GM12878 (cell line): ENCODE measurements at regions not wholly inside any gene's neighbourhood (a gene's known extent, or its start where the extent isn't known, plus 50 kb on each side); places are given as distances from the start of the nearest gene placed in this dataset.

Source experiments
- ATAC-seq: fragments of 200-7000 bp; cut with Tn5 transposase; 3 replicates; pipeline ENCODE4 v1.9.1; 2020; ENCODE audit warnings: mild to moderate bottlenecking, moderate library complexity
- BruUV-seq: library from RNA; stranded (reverse); fragments of 400-500 nt; replicated peaks from 2 replicates; lab custom pipeline; 2021; lab: Mats Ljungman, UMichigan
- CTCF ChIA-PET: fragments of 300-600 bp; sonication (Branson Sonifier 250); formaldehyde crosslinking; extraction: SDS; loops from one replicate; lab custom pipeline; 2021; ENCODE audit warnings: inconsistent platforms; lab: Yijun Ruan, JAX
- POLR2A ChIA-PET: fragments of 350-600 bp; formaldehyde crosslinking; extraction: SDS; loops from one replicate; lab custom pipeline; 2021; ENCODE audit warnings: inconsistent platforms; lab: Charles Lee
- RAD21 ChIA-PET: fragments of 300-600 bp; sonication (Branson Sonifier 250); formaldehyde crosslinking; loops from one replicate; lab custom pipeline; 2023; ENCODE audit warnings: antibody characterized with exemption; ENCODE audit not compliant: unreplicated experiment; lab: Charles Lee
- SMC1A ChIA-PET: fragments of 300-600 bp; sonication (Branson Sonifier 250); formaldehyde crosslinking; loops from one replicate; lab custom pipeline; 2023; ENCODE audit not compliant: unreplicated experiment, uncharacterized antibody; lab: Charles Lee
- DNase-seq: peaks from one replicate; pipeline ENCODE4 v3.0.0-alpha.2; 2011; ENCODE audit warnings: low read depth, low spot score
- FAIRE-seq: peaks from 3 replicates; lab custom pipeline; 2011; peaks lifted over from hg19 to GRCh38; lab: Jason Lieb, UNC
- H2AFZ ChIP-seq: 2 replicates; pipeline ENCODE4 v1.6.0; 2011; ENCODE audit warnings: low read depth, low read length, control low read depth; ENCODE audit not compliant: control insufficient read depth
- H3K27ac ChIP-seq: 2 replicates; pipeline ENCODE4 v1.5.1; 2011; ENCODE audit warnings: control low read depth; ENCODE audit not compliant: control insufficient read depth, insufficient read depth
- H3K27me3 ChIP-seq, 2 experiments: replicated peaks in 1 of 2; 2 replicates each; pipeline versions ENCODE4 v1.6.0 to v1.6.1; 2011; ENCODE audit warnings: low read length in 1 of 2; ENCODE audit not compliant: control insufficient read depth in 2 of 2, insufficient read depth in 2 of 2
- H3K36me3 ChIP-seq, 2 experiments: 2 replicates each; pipeline ENCODE4 v1.5.1; 2011; ENCODE audit warnings: low read length in 1 of 2; ENCODE audit not compliant: control insufficient read depth in 2 of 2, insufficient read depth in 2 of 2
- H3K4me1 ChIP-seq: 2 replicates; pipeline ENCODE4 v1.6.1; 2011; ENCODE audit warnings: mild to moderate bottlenecking, low read length, moderate library complexity, mixed read lengths; ENCODE audit not compliant: control insufficient read depth, insufficient read depth
- H3K4me2 ChIP-seq: 2 replicates; pipeline ENCODE4 v1.6.0; 2011; ENCODE audit warnings: control low read depth; ENCODE audit not compliant: control insufficient read depth, insufficient read depth
- H3K4me3 ChIP-seq: fragments of 200-600 bp; sonication (generic); 2 replicates; pipeline ENCODE4 v1.5.1; 2016
- H3K79me2 ChIP-seq: 2 replicates; pipeline ENCODE4 v1.6.0; 2011; ENCODE audit warnings: low read length; ENCODE audit not compliant: control insufficient read depth, insufficient read depth
- H3K9ac ChIP-seq: 2 replicates; pipeline ENCODE4 v1.8.0; 2011; ENCODE audit warnings: low read length, control low read depth, mixed read lengths; ENCODE audit not compliant: control insufficient read depth, insufficient read depth
- H3K9me3 ChIP-seq: replicated peaks from 3 replicates; pipeline ENCODE4 v1.5.1; 2011; ENCODE audit warnings: mild to moderate bottlenecking, low read length; ENCODE audit not compliant: control insufficient read depth, insufficient read depth
- H4K20me1 ChIP-seq: 2 replicates; pipeline ENCODE4 v1.6.0; 2011; ENCODE audit not compliant: control insufficient read depth, insufficient read depth
- CREM ChIP-seq: IDR thresholded peaks from 2 replicates; pipeline ENCODE4 v1.6.1; 2014; ENCODE audit warnings: antibody characterized with exemption, low read depth
- DPF2 ChIP-seq: fragments of 450-650 bp; IDR thresholded peaks from 2 replicates; pipeline ENCODE4 v1.6.1; 2017; ENCODE audit warnings: mild to moderate bottlenecking
- EGR1 ChIP-seq, 2 experiments: IDR thresholded peaks; 1 replicate in 1 of 2; 2 replicates in 1 of 2; pipeline ENCODE4 v1.6.1; 2011 to 2012; ENCODE audit warnings: low read depth in 2 of 2, low read length in 2 of 2, borderline replicate concordance in 1 of 2, mild to moderate bottlenecking in 1 of 2, moderate library complexity in 1 of 2
- FOXK2 ChIP-seq: fragments of 450-650 bp; IDR thresholded peaks from 2 replicates; pipeline ENCODE4 v1.6.1; 2017; ENCODE audit warnings: mild to moderate bottlenecking, moderate library complexity
- IKZF1 ChIP-seq: fragments of 450-650 bp; conservative IDR thresholded peaks from 2 replicates; pipeline ENCODE4 v1.6.1; 2017; ENCODE audit warnings: antibody characterized with exemption, mild to moderate bottlenecking
- IKZF2 ChIP-seq, 2 experiments: fragments of 450-650 bp; IDR thresholded peaks; 2 replicates each; pipeline ENCODE4 v1.6.1; 2017; ENCODE audit warnings: mild to moderate bottlenecking in 2 of 2, moderate library complexity in 2 of 2
- NFXL1 ChIP-seq: fragments of 450-650 bp; IDR thresholded peaks from 2 replicates; pipeline ENCODE4 v1.6.1; 2017; ENCODE audit warnings: antibody characterized with exemption, mild to moderate bottlenecking, borderline replicate concordance
- NR2F1 ChIP-seq: fragments of 450-650 bp; conservative IDR thresholded peaks from 2 replicates; pipeline ENCODE4 v1.6.1; 2017; ENCODE audit warnings: mild to moderate bottlenecking
- SMARCA5 ChIP-seq: fragments of 450-650 bp; IDR thresholded peaks from 2 replicates; pipeline ENCODE4 v1.6.1; 2017; ENCODE audit warnings: mild to moderate bottlenecking
- SPI1 ChIP-seq: IDR thresholded peaks from 2 replicates; pipeline ENCODE4 v1.6.1; 2011; ENCODE audit warnings: low read depth, mild to moderate bottlenecking, low read length, moderate library complexity, borderline replicate concordance; ENCODE audit not compliant: insufficient read depth
- TCF12 ChIP-seq: IDR thresholded peaks from 2 replicates; pipeline ENCODE4 v1.6.1; 2011; ENCODE audit warnings: low read depth, mild to moderate bottlenecking, low read length
- WGBS: methylation state at CpG from one replicate; pipeline ENCODE4 v1.1.6; 2016; ENCODE audit warnings: low lambda C conversion rate; ENCODE audit not compliant: insufficient replicate concordance, insufficient coverage; ENCODE audit errors: missing lambda C conversion rate; 5-methylcytosine and 5-hydroxymethylcytosine counted together
- in situ Hi-C: fragments of 300-500 bp; cut with MboI; formaldehyde crosslinking; loops from 9 replicates; pipeline ENCODE4 v1.14.3; 2018; ENCODE audit warnings: mixed read lengths
- intact Hi-C: fragments of 100-400 bp; cut with micrococcal nuclease; formaldehyde crosslinking; loops from one replicate; pipeline ENCODE4 v1.14.2; 2022; ENCODE audit not compliant: unreplicated experiment
- TF ChIP-seq, protein P1 (sequence below): fragments of 450-650 bp; IDR thresholded peaks from 2 replicates; pipeline ENCODE4 v1.6.1; 2017; ENCODE audit warnings: low read depth, mild to moderate bottlenecking, moderate library complexity
- TF ChIP-seq, protein P2 (sequence below): IDR thresholded peaks from 2 replicates; pipeline ENCODE4 v1.6.1; 2011; ENCODE audit warnings: borderline replicate concordance, low read depth, mild to moderate bottlenecking, moderate library complexity, mixed read lengths, low read length; ENCODE audit not compliant: insufficient read depth; ENCODE audit errors: extremely low read length
- TF ChIP-seq, protein P3 (sequence below): IDR thresholded peaks from 2 replicates; pipeline ENCODE4 v1.6.1; 2011; ENCODE audit warnings: mild to moderate bottlenecking, low read depth, low read length, moderate library complexity; ENCODE audit not compliant: insufficient replicate concordance
- TF ChIP-seq, protein P4 (sequence below): fragments of 450-650 bp; IDR thresholded peaks from 2 replicates; pipeline ENCODE4 v1.6.1; 2017; ENCODE audit warnings: mild to moderate bottlenecking, low read depth, inconsistent platforms; ENCODE audit not compliant: poor library complexity, severe bottlenecking

DNA sequence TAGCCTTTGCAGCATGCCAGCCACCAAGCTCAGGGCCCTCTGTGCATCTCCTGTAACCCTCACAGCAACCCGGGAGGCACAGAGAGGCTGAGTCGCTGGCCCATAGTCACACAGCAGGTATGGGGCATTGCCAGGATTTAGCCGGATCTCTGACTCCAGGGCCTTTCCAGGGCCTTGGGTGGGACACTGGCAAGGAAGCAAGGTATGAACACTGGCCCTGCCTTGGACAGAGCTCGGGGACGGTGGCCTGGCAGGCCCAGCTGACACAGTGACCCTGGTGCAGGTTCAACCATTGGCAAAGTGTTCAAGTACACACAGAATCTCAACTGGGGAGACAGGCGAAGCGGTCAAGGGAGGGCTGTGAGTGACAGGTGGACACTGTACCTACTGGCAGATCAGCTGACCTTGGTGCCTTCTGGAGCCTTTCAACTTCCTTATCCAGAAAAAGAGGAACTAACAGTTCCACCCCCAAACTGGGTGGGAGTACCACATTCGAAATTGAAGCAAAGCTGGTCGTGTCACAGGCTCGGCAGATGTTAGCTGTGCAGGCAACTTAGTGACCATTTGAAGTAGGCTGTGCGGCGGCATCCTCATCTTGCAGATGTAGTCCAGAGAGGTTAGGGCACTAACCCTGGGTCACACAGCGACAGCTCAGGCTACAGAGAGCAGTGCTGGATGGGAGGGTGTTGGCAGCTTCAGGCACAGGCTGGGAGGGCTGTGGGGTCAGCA, 287.4 kb downstream of the SEC14L1 start:
- H3K79me2 ChIP-seq = peaks cover 21% of the 10 kb centered on the region
- ChIA-PET CTCF (interaction anchor here (0.6 to 5.7 kb wide), 16 partner anchors 12 to 585 kb away, joined by 3 to 99 read pairs (median 26); no protein-coding TSS in a partner anchor), SMC1A (interaction anchor here (0.7 to 6.7 kb wide), 16 partner anchors 12 to 586 kb away, joined by 3 to 66 read pairs (median 20); no protein-coding TSS in a partner anchor), RAD21 (interaction anchor here (0.6 to 5.9 kb wide), 16 partner anchors 12 to 704 kb away, joined by 3 to 59 read pairs (median 16); no protein-coding TSS in a partner anchor), POLR2A (interaction anchor here (0.8 to 3.6 kb wide), 10 partner anchors 8 to 107 kb away, joined by 3 to 21 read pairs (median 6); no protein-coding TSS in a partner anchor)
- peaks cover 4% of the 10 kb centered on the region; the same call in 1 of the 2 replicates for H4K20me1 ChIP-seq
- peak; percentile 42 for ATAC-seq
- H3K4me3 ChIP-seq = no peak overlapping the region
- no TSS peak for BruUV-seq
- 70% methylated on average over 13 of the region's 13 CpGs for WGBS
- H3K27me3 ChIP-seq = no peaks in the 10 kb centered on the region
- no peak overlapping the region for H2AFZ ChIP-seq
- H3K9ac ChIP-seq = no peak overlapping the region
- no peaks in the 10 kb centered on the region for H3K9me3 ChIP-seq
- in situ Hi-C loops = loop anchor here (5.0 to 25.0 kb wide), 2 partner anchors 64 to 91 kb away; no protein-coding TSS in a partner anchor
- DNase-seq = no peak
- peaks cover 1 to 2% of the 10 kb centered on the region in 2 experiments; a peak in 2 of 4 replicates for H3K36me3 ChIP-seq
- H3K27ac ChIP-seq = no peak overlapping the region
- H3K4me1 ChIP-seq = peaks cover 57% of the 10 kb centered on the region
- no peak for FAIRE-seq
- intact Hi-C loops = loop anchor here (2.0 kb wide), 1 partner anchor 97 kb away; no protein-coding TSS in a partner anchor
- H3K4me2 ChIP-seq = peak overlapping the region; percentile 67
- TF ChIP-seq CREM (no peak), DPF2 (peak; percentile 58; the same call in 1 of the 2 replicates), SPI1 (0 out of 2 replicates have a peak, but pooled peaks have one; percentile 28), FOXK2 (no peak), IKZF1 (peak; percentile 61), NFXL1 (peak; percentile 84; the same call in 1 of the 2 replicates), IKZF2 (IDR thresholded peaks at IDR 0.05) (peak in 1 of 2 experiments; percentile 28; a peak in 2 of 4 replicates), SMARCA5 (peak; percentile 93), NR2F1 (peak; percentile 20; the same call in 1 of the 2 replicates), TCF12 (peak; percentile 64; the same call in 1 of the 2 replicates), EGR1 (IDR thresholded peaks at IDR 0.05; ENCODE audit: borderline replicate concordance in 1 of 2, low read depth in 2 of 2, low read length in 2 of 2) (0 out of 3 replicates have a peak, but pooled peaks of 1 of the 2 experiments have one; percentile 37)
- TF ChIP-seq, protein P1, sequence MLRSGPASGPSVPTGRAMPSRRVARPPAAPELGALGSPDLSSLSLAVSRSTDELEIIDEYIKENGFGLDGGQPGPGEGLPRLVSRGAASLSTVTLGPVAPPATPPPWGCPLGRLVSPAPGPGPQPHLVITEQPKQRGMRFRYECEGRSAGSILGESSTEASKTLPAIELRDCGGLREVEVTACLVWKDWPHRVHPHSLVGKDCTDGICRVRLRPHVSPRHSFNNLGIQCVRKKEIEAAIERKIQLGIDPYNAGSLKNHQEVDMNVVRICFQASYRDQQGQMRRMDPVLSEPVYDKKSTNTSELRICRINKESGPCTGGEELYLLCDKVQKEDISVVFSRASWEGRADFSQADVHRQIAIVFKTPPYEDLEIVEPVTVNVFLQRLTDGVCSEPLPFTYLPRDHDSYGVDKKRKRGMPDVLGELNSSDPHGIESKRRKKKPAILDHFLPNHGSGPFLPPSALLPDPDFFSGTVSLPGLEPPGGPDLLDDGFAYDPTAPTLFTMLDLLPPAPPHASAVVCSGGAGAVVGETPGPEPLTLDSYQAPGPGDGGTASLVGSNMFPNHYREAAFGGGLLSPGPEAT = no peak
- TF ChIP-seq, protein P2, sequence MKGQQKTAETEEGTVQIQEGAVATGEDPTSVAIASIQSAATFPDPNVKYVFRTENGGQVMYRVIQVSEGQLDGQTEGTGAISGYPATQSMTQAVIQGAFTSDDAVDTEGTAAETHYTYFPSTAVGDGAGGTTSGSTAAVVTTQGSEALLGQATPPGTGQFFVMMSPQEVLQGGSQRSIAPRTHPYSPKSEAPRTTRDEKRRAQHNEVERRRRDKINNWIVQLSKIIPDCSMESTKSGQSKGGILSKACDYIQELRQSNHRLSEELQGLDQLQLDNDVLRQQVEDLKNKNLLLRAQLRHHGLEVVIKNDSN = peak; percentile 29
- TF ChIP-seq, protein P3, sequence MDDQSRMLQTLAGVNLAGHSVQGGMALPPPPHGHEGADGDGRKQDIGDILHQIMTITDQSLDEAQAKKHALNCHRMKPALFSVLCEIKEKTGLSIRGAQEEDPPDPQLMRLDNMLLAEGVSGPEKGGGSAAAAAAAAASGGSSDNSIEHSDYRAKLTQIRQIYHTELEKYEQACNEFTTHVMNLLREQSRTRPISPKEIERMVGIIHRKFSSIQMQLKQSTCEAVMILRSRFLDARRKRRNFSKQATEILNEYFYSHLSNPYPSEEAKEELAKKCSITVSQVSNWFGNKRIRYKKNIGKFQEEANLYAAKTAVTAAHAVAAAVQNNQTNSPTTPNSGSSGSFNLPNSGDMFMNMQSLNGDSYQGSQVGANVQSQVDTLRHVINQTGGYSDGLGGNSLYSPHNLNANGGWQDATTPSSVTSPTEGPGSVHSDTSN = peak; percentile 79
- TF ChIP-seq, protein P4, sequence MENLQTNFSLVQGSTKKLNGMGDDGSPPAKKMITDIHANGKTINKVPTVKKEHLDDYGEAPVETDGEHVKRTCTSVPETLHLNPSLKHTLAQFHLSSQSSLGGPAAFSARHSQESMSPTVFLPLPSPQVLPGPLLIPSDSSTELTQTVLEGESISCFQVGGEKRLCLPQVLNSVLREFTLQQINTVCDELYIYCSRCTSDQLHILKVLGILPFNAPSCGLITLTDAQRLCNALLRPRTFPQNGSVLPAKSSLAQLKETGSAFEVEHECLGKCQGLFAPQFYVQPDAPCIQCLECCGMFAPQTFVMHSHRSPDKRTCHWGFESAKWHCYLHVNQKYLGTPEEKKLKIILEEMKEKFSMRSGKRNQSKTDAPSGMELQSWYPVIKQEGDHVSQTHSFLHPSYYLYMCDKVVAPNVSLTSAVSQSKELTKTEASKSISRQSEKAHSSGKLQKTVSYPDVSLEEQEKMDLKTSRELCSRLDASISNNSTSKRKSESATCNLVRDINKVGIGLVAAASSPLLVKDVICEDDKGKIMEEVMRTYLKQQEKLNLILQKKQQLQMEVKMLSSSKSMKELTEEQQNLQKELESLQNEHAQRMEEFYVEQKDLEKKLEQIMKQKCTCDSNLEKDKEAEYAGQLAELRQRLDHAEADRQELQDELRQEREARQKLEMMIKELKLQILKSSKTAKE = no peak
